Endothelial cell (in vitro differentiated cells): ENCODE measurements at regions not wholly inside any gene's neighbourhood (a gene's known extent, or its start where the extent isn't known, plus 50 kb on each side); places are given as distances from the start of the nearest gene placed in this dataset.
"Not testable (repeated sequence)": the region's sequence is repeated elsewhere in the genome, so short reads cannot be mapped to it uniquely, and the experiment has no call there.

Source experiments
- DNase-seq: peaks from one replicate; pipeline ENCODE4 v3.0.0; 2021; ENCODE audit warnings: low spot score
- H3K27ac Mint-ChIP-seq: one replicate; pipeline ENCODE4 v1.8.0; 2021; ENCODE audit warnings: mixed read lengths, inconsistent platforms; ENCODE audit not compliant: unreplicated experiment
- H3K27me3 Mint-ChIP-seq: one replicate; pipeline ENCODE4 v1.8.0; 2021; ENCODE audit warnings: mild to moderate bottlenecking, moderate library complexity, mixed read lengths, inconsistent platforms; ENCODE audit not compliant: unreplicated experiment
- H3K36me3 Mint-ChIP-seq: one replicate; pipeline ENCODE4 v1.8.0; 2021; ENCODE audit warnings: mild to moderate bottlenecking, low read depth, mixed read lengths, inconsistent platforms; ENCODE audit not compliant: unreplicated experiment
- H3K4me1 Mint-ChIP-seq: one replicate; pipeline ENCODE4 v1.8.0; 2021; ENCODE audit warnings: mild to moderate bottlenecking, mixed read lengths, inconsistent platforms; ENCODE audit not compliant: unreplicated experiment
- H3K4me3 Mint-ChIP-seq: one replicate; pipeline ENCODE4 v1.8.0; 2021; ENCODE audit warnings: mild to moderate bottlenecking, mixed read lengths, inconsistent platforms; ENCODE audit not compliant: unreplicated experiment
- H3K9me3 Mint-ChIP-seq: one replicate; pipeline ENCODE4 v1.8.0; 2021; ENCODE audit warnings: mixed read lengths, inconsistent platforms; ENCODE audit not compliant: unreplicated experiment
- CTCF ChIP-seq: fragments of 200-600 bp; sonication (generic); IDR thresholded peaks from one replicate; pipeline ENCODE4 v1.5.0; 2021; ENCODE audit warnings: antibody characterized with exemption; ENCODE audit not compliant: unreplicated experiment

GRCh38 chr6:44742201-44742600 is 354.7 kb downstream of the CDC5L start:
- Mint-ChIP-seq H3K27me3 (peaks cover 1% of the 10 kb centered on the region), H3K36me3 (no peaks in the 10 kb centered on the region), H3K9me3 (no peaks in the 10 kb centered on the region), H3K4me1 (peaks cover 10% of the 10 kb centered on the region), H3K4me3 (no peak overlapping the region), H3K27ac (no peak overlapping the region)
- no peak for DNase-seq
- TF ChIP-seq CTCF = no peak

- Mint-ChIP-seq H3K9me3 (no peaks in the 10 kb centered on the region), H3K27me3 (peaks cover 1% of the 10 kb centered on the region), H3K27ac (no peak overlapping the region), H3K4me3 (no peak overlapping the region), H3K4me1 (peaks cover 10% of the 10 kb centered on the region), H3K36me3 (no peaks in the 10 kb centered on the region)
- no peak for DNase-seq
- TF ChIP-seq CTCF = no peak
Measured at GRCh38 chr6:44742828-44743372, 355.4 kb downstream of the CDC5L start.

- H3K4me1 Mint-ChIP-seq, H3K4me3 Mint-ChIP-seq, H3K27ac Mint-ChIP-seq, H3K27me3 Mint-ChIP-seq, DNase-seq, H3K9me3 Mint-ChIP-seq, H3K36me3 Mint-ChIP-seq: not testable (repeated sequence)
Measured at GRCh38 chr6:44760116-44760515, 372.6 kb downstream of the CDC5L start.

GRCh38 chr6:44761046-44761445 is 373.5 kb downstream of the CDC5L start:
- DNase-seq = no peak
- peaks cover 1% of the 10 kb centered on the region for H3K27me3 Mint-ChIP-seq
- no peak for TF ChIP-seq CTCF
- no peaks in the 10 kb centered on the region for H3K4me1 Mint-ChIP-seq
- H3K4me3 Mint-ChIP-seq = no peak overlapping the region
- no peaks in the 10 kb centered on the region for H3K9me3 Mint-ChIP-seq
- no peaks in the 10 kb centered on the region for H3K36me3 Mint-ChIP-seq
- no peak overlapping the region for H3K27ac Mint-ChIP-seq

GRCh38 chr6:44762496-44762895 is 375.0 kb downstream of the CDC5L start:
- TF ChIP-seq CTCF = no peak
- Mint-ChIP-seq H3K4me1 (no peaks in the 10 kb centered on the region), H3K27me3 (peaks cover 1% of the 10 kb centered on the region), H3K36me3 (no peaks in the 10 kb centered on the region), H3K27ac (no peak overlapping the region), H3K4me3 (no peak overlapping the region), H3K9me3 (no peaks in the 10 kb centered on the region)
- no peak for DNase-seq
